ENCODE measurements at regions not wholly inside any gene's neighbourhood (a gene's known extent, or its start where the extent isn't known, plus 50 kb on each side); places are given as distances from the start of the nearest gene placed in this dataset.
"Not testable (repeated sequence)": the region's sequence is repeated elsewhere in the genome, so short reads cannot be mapped to it uniquely, and the experiment has no call there.

DNA sequence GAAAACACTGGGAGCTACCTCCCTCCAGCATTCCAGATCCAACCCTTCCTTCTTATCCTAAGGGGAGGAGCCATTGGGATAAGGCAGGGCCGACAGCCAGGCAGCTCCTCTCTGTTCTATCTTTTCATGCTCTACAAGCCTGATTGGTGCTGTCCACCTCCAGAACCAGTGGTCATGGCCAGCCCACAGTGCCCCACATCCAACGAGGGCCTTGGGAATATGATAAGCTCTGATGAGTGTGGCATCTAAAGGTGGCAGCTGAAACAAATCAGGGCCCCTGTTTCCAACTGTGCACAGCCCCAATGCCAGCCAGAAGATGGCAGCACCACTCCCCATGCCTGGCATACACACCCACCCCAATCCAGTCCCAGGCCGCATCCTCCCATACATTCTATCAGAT is 329.3 kb downstream of the C1D start:
- DNase-seq (ENCODE audit: low read depth in 1 of 2, low spot score in 2 of 2), result peak in 1 of 2 experiments; percentile 45
- no peak overlapping the region for H3K27ac ChIP-seq
- no peaks in the 10 kb centered on the region for H3K4me1 ChIP-seq (replicated peaks)

DNA sequence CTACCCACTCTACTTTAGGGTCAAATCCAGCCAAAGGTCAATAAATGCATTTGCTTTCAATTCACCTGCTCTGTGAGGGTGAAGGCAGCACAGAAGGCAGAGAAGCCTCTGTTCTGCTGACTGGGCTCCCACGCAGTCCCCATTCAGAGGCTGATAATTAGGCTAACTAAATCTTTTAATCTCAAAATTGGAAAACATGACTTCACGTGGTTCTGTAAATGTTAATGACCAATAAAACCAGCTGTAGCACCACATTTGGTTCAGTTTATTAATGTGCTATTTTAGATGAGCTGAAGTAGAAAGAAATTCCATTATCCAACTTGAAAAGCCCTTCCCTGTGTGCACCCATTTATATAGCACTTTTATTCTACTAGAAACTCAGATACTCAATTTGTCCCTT is 310.6 kb downstream of the C1D start:
- Histone ChIP-seq H3K27me3 (replicated peaks) (no peaks in the 10 kb centered on the region), H3K4me3 (no peak overlapping the region), H3K27ac (no peak overlapping the region), H3K9me3 (replicated peaks) (no peaks in the 10 kb centered on the region), H3K4me1 (replicated peaks) (no peaks in the 10 kb centered on the region), H3K36me3 (no peaks in the 10 kb centered on the region)
- DNase-seq (ENCODE audit: low read depth in 1 of 2, low spot score in 2 of 2), result no peak

More for the DNA sequence above, 329.3 kb downstream of the C1D start:
- no peak overlapping the region for H3K4me3 ChIP-seq
- no peaks in the 10 kb centered on the region for H3K27me3 ChIP-seq (replicated peaks)
- no peaks in the 10 kb centered on the region for H3K9me3 ChIP-seq (replicated peaks)
- no peaks in the 10 kb centered on the region for H3K36me3 ChIP-seq

DNA sequence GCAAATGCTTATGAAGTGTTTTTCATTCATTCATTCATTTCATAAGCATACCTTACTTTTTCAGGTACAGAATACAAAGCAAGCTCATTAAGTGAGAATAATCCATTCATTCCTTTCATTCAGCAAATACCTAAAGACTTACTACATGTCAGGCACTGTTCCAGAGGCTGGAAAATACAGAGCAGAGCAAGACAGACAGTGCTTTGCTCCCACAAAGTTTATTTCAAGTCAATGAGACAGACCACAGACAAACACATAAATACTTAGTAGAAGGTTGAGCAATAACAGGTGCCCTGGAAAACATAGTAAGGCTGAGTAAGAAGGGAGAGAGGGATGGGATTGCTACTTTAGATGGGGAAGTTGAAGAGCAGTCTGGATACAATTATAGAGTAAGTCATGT is 309.8 kb downstream of the C1D start:
- H3K27ac ChIP-seq, result no peak overlapping the region

DNA sequence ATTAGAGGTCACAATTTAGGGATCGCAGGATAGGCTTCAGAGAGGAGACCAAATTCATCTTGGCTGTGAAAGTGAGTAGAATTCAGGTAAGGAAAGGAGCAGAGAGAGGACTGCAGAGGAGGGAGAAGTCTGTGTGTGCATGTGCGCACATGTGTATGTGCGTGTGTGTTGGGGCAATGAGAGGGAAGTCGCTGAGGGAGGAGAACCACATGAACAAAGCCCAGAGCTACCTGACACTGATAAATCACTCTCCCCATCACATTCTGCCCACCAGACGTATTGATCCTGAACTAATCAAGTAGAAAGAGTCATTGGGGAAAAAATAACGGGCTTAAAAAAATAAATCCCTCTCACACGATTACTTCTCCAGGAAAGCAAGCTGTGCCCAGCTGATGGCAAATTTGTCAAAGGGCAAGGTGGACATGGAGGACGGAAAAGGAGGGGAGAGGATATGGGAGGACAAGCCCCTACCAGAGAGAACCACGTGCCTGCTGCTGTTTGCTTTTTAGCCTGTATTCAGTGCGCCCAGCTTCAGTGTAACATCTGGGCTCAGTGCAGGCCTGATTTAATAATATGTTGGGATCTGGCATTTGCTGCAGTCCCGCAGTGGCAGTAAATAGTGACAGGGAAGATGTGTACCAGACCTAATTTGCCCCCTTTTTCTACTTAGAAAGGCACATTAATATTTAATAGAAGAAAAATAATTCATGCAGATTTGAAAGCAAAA is 307.5 kb downstream of the C1D start:
- no peak for DNase-seq (ENCODE audit: low read depth in 1 of 2, low spot score in 2 of 2)
- Histone ChIP-seq H3K4me1 (replicated peaks) (no peaks in the 10 kb centered on the region), H3K27me3 (replicated peaks) (no peaks in the 10 kb centered on the region), H3K9me3 (replicated peaks) (no peaks in the 10 kb centered on the region), H3K36me3 (no peaks in the 10 kb centered on the region), H3K4me3 (no peak overlapping the region), H3K27ac (no peak overlapping the region)

More for the DNA sequence above, 309.8 kb downstream of the C1D start:
- H3K36me3 ChIP-seq, result no peaks in the 10 kb centered on the region
- no peak for DNase-seq (ENCODE audit: low read depth in 1 of 2, low spot score in 2 of 2)
- H3K4me1 ChIP-seq (replicated peaks), result no peaks in the 10 kb centered on the region
- H3K4me3 ChIP-seq, result no peak overlapping the region
- no peaks in the 10 kb centered on the region for H3K9me3 ChIP-seq (replicated peaks)
- H3K27me3 ChIP-seq (replicated peaks), result no peaks in the 10 kb centered on the region

DNA sequence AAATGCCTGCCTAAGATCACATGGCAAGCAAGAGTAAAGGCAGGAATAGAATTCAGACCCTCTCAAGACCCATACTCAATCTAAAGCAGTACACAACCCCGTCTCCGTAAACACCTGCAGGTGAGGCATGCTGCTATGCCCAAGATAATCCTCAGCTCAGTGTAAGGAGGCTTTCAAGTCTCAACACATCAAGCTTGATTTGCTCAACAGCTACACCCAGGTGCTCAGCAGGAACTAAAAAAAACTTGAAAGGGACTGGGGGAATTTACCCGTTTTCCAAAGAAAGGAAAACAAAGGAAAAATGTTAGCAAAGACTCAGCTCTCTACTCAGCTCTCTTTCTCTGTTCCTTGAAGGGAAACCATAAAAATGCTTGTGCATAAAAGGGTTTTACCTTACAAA is 301.8 kb downstream of the C1D start:
- Histone ChIP-seq H3K36me3 (no peaks in the 10 kb centered on the region), H3K4me1 (replicated peaks) (no peaks in the 10 kb centered on the region), H3K27ac (no peak overlapping the region), H3K9me3 (replicated peaks) (no peaks in the 10 kb centered on the region), H3K4me3 (no peak overlapping the region), H3K27me3 (replicated peaks) (no peaks in the 10 kb centered on the region)
- DNase-seq (ENCODE audit: low read depth in 1 of 2, low spot score in 2 of 2), result no peak

DNA sequence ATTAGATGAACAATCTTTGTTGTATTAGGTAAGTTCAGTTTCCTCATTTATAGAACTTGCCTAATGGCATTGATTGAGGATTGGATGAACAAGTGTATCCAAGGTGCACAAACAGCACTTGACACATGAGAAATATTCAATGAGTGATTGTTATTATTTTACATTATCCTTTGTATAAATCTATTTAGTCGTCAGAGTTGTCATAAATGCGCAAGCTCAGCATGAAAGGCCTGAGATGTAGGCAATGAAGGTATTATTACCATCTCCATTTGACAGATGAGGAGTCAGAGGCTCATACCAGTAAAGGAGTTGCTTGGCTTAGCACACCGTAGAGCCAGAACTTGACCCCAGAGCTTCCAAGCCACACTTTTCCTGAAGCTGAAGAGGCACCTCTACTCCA is 291.4 kb downstream of the C1D start:
- Histone ChIP-seq H3K4me1 (replicated peaks) (no peaks in the 10 kb centered on the region), H3K27ac (no peak overlapping the region), H3K27me3 (replicated peaks) (no peaks in the 10 kb centered on the region), H3K36me3 (no peaks in the 10 kb centered on the region), H3K4me3 (no peak overlapping the region), H3K9me3 (replicated peaks) (no peaks in the 10 kb centered on the region)
- DNase-seq (ENCODE audit: low read depth in 1 of 2, low spot score in 2 of 2), result no peak

DNA sequence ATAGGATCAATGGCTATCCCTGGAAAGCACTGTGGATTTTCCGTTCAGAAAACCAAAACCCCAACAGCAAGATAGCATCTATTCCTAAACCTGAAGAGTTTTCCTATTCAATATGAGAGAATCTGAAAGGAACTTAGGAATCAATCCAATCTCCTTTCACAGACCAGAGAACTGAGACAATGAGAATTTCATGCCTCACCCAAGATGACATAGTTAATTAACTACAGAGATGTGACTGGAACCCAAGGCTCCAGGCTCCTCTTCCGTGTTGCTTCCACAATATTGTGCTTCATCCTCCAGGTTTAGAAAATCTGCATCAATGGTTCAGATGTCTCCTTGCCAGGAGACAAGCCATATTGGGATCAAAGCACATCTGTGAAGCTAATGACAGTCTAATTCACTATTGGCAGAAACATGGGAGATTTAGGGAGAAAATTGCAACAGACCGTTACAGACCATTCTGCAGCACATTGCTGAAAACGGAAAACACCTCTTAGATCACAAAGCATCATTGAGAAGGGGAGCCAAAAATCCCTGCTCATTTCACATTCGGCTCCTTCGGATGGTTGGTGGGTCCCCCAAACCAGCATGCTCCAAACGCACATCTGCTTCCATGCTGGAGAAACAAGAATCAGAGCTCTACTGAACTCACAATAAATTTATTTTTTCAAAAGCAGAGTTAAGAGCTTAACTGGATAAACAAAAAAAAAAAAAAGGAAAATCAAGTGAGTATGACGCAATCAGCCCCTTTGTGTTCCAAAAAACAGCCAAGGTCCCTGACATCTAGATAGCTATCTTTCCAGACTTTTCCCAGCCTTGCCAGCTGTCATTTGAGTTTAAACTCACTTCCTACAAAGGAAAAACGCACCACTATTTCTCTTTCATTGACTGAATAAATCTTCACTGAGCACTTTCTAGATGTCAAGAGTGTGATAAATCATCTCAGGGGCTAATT is 290.3 kb downstream of the C1D start:
- Histone ChIP-seq H3K9me3 (replicated peaks) (no peaks in the 10 kb centered on the region), H3K27ac (no peak overlapping the region), H3K4me1 (replicated peaks) (no peaks in the 10 kb centered on the region), H3K36me3 (no peaks in the 10 kb centered on the region), H3K27me3 (replicated peaks) (no peaks in the 10 kb centered on the region), H3K4me3 (no peak overlapping the region)
- DNase-seq (ENCODE audit: low read depth in 1 of 2, low spot score in 2 of 2), result no peak

DNA sequence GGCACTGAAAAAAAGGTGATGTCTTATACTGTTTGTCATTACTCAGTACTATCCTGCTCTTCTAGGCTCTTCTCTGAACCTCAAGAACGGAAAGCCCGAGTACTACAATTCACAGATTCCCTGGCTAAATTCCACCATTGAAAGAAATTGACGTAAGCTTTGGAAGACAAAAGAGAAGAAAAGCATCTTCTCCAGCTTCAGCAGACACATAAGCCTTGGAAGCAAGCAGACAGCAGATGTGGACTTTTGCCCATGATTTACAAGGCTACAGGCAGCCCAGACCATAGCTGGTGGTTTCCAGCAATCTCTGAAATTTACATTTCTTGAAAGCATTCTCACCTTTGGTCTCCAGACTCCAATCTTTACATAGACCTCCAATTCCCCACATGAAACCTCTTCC is 289.0 kb downstream of the C1D start:
- Histone ChIP-seq H3K9me3 (replicated peaks) (no peaks in the 10 kb centered on the region), H3K27me3 (replicated peaks) (no peaks in the 10 kb centered on the region), H3K36me3 (no peaks in the 10 kb centered on the region), H3K4me1 (replicated peaks) (no peaks in the 10 kb centered on the region), H3K4me3 (no peak overlapping the region), H3K27ac (no peak overlapping the region)
- DNase-seq (ENCODE audit: low read depth in 1 of 2, low spot score in 2 of 2), result no peak

DNA sequence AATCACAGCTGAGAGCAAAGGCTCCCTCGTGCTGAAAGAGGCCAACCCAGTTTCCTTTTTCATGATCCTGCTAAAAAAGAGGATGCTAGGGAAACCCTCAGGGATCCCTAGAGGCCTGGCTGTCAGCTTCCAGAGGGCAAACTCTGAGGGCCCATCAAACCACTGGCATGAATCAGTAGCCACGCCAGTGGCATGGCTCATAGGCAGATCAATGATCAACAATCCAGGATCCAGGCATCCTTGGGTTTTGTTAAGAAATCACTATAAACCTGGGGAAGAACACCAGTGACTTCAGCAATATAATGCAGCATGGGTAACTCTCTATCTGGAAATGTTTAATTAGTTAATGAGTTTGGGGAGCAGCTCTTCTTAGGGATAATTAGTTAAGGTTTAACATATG is 286.5 kb downstream of the C1D start:
- H3K27ac ChIP-seq, result no peak overlapping the region
- no peaks in the 10 kb centered on the region for H3K4me1 ChIP-seq (replicated peaks)
- no peak for DNase-seq (ENCODE audit: low read depth in 1 of 2, low spot score in 2 of 2)
- H3K36me3 ChIP-seq, result no peaks in the 10 kb centered on the region
- no peaks in the 10 kb centered on the region for H3K27me3 ChIP-seq (replicated peaks)
- no peak overlapping the region for H3K4me3 ChIP-seq
- H3K9me3 ChIP-seq (replicated peaks), result no peaks in the 10 kb centered on the region

DNA sequence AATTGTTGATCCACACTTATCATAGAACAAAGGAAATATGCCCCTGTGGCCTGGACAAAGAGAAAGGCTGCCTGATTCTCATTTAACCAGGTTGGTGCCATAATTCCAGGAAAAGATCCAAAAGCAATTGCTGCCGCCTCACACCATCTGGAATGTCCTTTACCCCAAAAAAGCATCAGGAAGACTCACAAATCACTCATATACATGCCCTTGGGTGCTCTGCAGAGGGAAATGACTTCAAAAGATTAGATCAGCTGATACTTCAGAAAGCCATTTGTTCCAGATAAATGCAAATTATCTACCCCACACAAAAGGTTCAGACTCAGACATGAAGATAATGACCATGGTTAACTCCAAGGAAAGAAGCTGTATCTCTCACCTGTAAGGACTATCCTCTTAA is 285.8 kb downstream of the C1D start:
- Histone ChIP-seq H3K4me1 (replicated peaks) (no peaks in the 10 kb centered on the region), H3K36me3 (no peaks in the 10 kb centered on the region), H3K27ac (no peak overlapping the region), H3K4me3 (no peak overlapping the region), H3K9me3 (replicated peaks) (no peaks in the 10 kb centered on the region), H3K27me3 (replicated peaks) (no peaks in the 10 kb centered on the region)
- DNase-seq (ENCODE audit: low read depth in 1 of 2, low spot score in 2 of 2), result no peak

DNA sequence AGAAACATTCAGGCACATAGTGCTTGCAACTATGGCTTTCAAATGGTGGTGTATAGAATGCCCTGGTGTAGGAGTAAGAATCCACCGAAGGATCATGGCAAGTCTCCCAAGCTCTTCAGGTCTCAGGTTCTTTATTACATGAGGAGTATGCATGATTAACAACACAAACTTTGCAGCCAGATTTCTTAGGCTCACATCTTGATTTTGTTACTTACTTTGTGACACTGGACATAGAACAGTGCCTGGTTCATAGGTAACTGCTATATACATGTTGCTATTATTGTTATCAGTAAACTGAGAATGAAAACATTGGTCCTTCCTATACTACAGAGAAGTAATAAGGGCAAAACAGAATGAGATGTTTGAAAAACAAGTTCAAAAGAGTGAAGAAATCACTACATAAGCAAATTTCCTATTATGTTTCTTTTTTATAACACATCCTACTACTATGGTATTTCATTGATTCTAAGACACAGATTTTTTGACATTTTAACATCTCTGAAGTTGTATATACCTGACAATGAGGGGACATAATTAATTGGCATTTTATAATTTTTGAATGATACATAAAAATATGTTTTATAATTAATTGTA is 284.9 kb downstream of the C1D start:
- H3K27ac ChIP-seq, result no peak overlapping the region
- no peaks in the 10 kb centered on the region for H3K9me3 ChIP-seq (replicated peaks)
- no peak overlapping the region for H3K4me3 ChIP-seq
- no peak for DNase-seq (ENCODE audit: low read depth in 1 of 2, low spot score in 2 of 2)
- no peaks in the 10 kb centered on the region for H3K36me3 ChIP-seq
- no peaks in the 10 kb centered on the region for H3K4me1 ChIP-seq (replicated peaks)
- H3K27me3 ChIP-seq (replicated peaks), result no peaks in the 10 kb centered on the region

DNA sequence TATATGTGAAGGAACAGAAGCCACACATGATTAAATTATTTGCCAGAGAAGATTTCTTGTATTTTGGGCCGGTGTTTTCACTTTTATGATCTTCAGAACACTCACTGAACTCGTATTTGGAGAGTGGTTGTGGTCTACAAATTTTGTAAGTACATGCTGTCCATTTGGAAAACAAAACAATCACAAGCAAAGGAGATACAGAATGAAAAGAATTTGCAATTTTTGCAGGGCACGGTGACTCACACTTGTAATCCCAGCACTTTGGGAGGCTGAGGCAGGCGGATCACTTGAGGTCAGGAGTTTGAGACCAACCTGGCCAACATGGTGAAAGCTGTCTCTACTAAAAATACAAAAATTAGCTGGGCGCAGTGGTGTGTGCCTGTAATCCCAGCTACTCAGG is 282.0 kb downstream of the C1D start:
- DNase-seq (ENCODE audit: low read depth in 1 of 2, low spot score in 2 of 2); H3K4me1 ChIP-seq (replicated peaks); H3K27me3 ChIP-seq (replicated peaks); H3K4me3 ChIP-seq; H3K36me3 ChIP-seq; H3K9me3 ChIP-seq (replicated peaks); H3K27ac ChIP-seq: not testable (repeated sequence)

DNA sequence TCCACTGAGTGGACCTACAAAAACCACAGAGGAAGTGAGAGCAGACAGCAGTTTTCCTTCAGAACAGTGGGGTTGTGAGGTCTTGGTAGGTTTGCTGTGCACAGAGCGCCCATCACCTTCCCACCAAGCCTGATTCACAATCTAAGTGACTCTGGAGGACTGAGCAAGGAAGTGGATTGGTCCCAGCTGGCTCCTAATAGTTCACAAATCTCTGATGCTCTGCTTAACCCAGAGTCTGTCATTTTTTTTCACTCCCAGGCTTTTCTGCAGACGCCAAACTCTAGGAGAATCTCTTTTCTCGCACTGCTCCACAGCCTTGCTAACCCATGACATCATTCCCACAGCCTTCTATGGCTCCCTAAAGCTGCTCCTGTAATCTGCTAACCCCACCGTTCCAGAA is 280.4 kb downstream of the C1D start:
- Histone ChIP-seq H3K9me3 (replicated peaks) (no peaks in the 10 kb centered on the region), H3K27ac (no peak overlapping the region), H3K4me1 (replicated peaks) (no peaks in the 10 kb centered on the region), H3K4me3 (no peak overlapping the region), H3K27me3 (replicated peaks) (no peaks in the 10 kb centered on the region), H3K36me3 (no peaks in the 10 kb centered on the region)
- no peak for DNase-seq (ENCODE audit: low read depth in 1 of 2, low spot score in 2 of 2)

DNA sequence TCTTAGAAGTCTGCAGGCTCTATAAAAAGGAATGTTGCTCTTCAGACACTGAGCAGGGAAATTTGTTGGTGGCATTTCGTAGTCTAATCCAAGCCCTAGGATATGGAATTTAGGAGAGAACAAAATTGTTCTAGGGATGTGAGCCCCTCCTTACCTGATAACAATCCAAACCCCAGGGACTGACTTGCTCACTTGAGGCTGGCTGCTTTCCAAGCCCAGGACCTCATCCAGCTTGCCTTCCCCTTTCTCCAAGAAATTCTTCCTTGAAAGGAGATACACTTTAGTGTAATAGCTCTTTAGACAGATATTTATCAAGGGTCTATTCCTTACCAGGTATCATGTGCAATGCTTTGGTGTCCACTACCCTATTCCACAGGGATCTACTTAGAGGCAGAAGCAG is 279.8 kb downstream of the C1D start:
- Histone ChIP-seq H3K27ac (no peak overlapping the region), H3K9me3 (replicated peaks) (no peaks in the 10 kb centered on the region), H3K4me3 (no peak overlapping the region), H3K4me1 (replicated peaks) (no peaks in the 10 kb centered on the region), H3K27me3 (replicated peaks) (no peaks in the 10 kb centered on the region), H3K36me3 (no peaks in the 10 kb centered on the region)
- DNase-seq (ENCODE audit: low read depth in 1 of 2, low spot score in 2 of 2), result no peak

Measured in SJSA1 (cell line).